ENCODE measurements at regions not wholly inside any gene's neighbourhood (a gene's known extent, or its start where the extent isn't known, plus 50 kb on each side); places are given as distances from the start of the nearest gene placed in this dataset.
"Not testable (repeated sequence)": the region's sequence is repeated elsewhere in the genome, so short reads cannot be mapped to it uniquely, and the experiment has no call there.

DNA sequence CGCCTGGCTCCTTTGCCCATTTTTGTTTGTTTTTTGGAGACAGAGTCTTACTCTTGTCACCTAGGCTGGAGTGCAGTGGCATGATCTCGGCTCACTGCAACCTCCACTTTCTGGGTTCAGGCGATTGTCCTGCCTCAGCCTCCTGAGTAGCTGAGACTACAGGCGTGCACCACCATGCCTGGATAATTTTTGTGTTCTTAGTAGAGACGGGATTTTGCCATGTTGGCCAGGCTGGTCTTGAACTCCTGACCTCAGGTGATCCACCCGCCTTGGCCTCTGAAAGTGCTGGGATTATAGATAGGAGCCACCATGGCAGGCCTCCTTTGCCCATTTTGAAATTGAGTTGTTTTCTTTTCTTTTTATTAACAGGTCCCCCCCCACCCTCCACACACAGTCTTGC is 89.4 kb upstream of the TPTE start:
- not testable (repeated sequence) for DNase-seq

GRCh38 chr21:10432456-10432855 is 88.9 kb upstream of the TPTE start:
- not testable (repeated sequence) for DNase-seq

- DNase-seq = not testable (repeated sequence)
Measured at GRCh38 chr21:10437977-10438376, 83.4 kb upstream of the TPTE start.

- DNase-seq = not testable (repeated sequence)
Measured at GRCh38 chr21:10440639-10441038, 80.7 kb upstream of the TPTE start.

DNA sequence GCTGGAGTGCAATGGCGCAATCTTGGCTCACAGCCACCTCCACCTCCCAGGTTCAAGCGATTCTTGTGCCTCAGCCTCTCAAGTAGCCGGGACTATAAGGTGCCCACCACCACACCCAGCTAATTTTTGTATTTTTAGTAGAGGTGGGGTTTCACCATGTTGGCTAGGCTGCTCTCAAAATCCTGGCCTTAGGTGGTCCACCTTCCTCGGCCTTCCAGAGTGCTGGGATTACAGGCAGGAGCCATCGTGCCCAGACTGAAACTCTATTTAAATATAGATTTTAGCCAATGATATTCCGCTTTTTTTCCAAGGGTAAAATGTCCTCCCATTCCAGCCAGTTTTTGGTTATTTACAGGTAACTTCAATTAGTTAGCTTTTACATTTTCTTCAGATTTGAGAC is 79.4 kb upstream of the TPTE start:
- not testable (repeated sequence) for DNase-seq

DNA sequence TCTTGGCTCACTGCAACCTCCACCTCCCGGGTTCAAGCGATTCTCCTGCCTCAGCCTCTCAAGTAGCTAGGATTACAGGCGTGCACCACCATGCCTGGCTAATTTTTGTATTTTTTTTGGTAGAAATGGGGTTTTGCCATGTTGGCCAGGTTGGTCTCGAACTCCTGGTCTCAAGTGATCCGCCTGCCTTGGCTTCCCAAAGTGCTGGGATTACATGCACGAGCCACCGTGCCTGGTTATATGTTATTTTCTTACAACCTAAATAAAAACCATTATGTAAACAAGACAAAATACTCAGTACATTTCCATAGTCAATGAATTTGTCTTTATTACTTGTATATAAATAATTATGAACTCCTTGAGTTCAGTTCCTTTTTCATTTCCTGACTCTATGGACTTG is 75.7 kb upstream of the TPTE start:
- not testable (repeated sequence) for DNase-seq

GRCh38 chr21:10449451-10449850 is 71.9 kb upstream of the TPTE start:
- DNase-seq = not testable (repeated sequence)

DNA sequence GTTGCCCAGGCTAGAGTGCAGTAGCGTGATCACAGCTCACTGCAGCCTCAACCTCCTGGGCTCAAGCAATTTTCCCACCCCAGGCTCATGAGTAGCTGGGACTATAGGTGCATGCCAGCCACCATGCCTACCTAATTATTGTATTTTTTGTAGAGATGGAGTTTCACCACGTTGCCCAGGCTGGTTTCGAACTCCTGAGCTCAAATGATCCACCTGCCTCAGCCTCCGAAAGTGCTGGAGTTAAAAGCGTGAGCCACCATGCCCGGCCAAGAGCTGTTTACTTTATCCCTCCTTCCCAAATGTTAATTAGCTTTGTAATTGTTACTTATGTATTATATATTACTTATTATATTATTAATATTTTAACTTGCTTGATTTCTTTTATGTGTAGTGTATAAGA is 70.1 kb upstream of the TPTE start:
- not testable (repeated sequence) for DNase-seq

DNA sequence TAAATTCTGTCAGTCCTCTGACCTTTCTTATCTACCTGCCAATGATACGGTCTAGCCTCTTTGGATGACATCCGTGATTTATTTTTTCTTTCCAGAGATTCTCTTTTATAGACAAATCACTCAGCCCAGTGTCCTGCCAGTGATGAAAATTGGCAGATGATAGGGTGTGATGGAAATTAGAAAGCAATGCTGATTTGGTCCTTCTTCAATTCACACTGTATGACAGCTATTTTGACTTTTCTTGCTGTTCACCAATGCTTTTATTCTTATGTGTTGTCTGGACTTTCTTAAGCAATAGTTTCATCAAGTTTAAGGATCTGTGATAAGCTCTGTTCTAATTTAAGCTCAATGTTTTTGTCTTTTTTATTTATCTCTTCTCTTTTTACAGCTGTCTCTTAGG is 63.6 kb upstream of the TPTE start:
- not testable (repeated sequence) for DNase-seq

DNA sequence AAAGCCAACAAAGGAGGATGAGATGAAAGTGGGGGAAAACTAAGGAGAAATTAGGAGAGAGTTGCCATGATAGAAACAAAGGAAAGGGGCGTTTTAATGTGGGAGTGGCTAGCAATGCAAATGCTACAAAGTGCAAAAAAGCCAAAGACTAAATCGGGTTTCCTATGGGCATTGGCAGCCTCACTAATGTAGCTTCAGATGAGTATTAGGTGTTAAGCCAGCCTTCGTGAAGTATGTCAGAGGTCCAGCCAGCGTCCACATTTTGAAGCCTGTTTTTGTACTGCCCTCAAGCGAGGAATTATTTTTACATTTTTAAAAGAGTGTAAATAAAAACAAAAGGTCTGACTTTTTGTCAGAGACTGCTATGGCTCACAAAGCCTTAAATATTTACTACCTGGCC is 60.4 kb upstream of the TPTE start:
- not testable (repeated sequence) for DNase-seq

- DNase-seq = not testable (repeated sequence)
Measured at GRCh38 chr21:10461445-10461844, 59.9 kb upstream of the TPTE start.

DNA sequence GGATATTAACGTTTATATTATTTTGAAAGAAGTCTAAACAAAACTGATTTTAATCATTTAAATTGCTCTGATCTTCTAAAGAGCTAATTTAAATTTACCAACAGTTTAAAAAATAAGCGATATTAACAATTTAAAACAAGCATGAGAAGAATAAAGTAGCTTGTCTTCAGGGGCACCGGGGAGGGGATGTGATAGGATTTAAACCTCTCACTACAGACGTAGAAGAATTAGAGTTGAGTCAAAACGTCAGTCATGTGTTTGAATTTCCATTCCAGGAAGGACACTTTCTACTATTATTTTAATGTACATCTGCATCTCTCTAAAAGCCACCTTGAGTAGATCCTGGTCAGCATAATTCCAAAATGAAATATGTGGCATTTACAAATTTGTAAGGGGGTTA is 58.2 kb upstream of the TPTE start:
- DNase-seq = no peak

DNA sequence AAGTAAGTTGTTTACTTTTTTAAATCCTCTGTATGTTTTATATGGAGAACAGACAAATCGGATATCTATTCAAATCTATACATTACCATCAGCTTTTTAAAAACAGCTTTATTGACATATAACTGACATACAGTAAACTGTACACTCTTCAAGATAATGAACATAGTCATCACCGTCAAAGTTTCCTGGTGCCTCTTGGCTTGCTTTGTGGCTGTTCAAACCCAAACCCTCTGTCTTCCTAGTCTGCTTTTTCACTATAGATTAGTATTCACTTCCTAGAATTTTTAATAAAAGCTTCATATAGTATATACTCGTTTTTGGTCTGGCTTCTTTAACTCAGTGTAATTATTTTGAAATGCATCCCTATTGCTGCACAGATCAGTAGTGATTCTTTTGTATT is 56.4 kb upstream of the TPTE start:
- DNase-seq = no peak

GRCh38 chr21:10465524-10466110 is 55.8 kb upstream of the TPTE start:
- DNase-seq = peak in 1 of 2 donors; percentile 4

GRCh38 chr21:10466200-10466599 is 55.2 kb upstream of the TPTE start:
- DNase-seq = no peak

Data from activated CD4-positive, alpha-beta T cell treated with anti-CD3 and anti-CD28 coated beads for 4 hours (primary cell).